CD14-positive monocyte (primary cell): ENCODE measurements at regions not wholly inside any gene's neighbourhood (a gene's known extent, or its start where the extent isn't known, plus 50 kb on each side); places are given as distances from the start of the nearest gene placed in this dataset.

Experiments
- DNase-seq, 3 donors: peaks; one replicate each; pipeline ENCODE4 v3.0.0-alpha.2; 2011 to 2022
- H2AFZ ChIP-seq: 2 replicates; pipeline ENCODE4 v1.6.0; 2012; ENCODE audit warnings: mild to moderate bottlenecking, low read depth, low read length, inconsistent platforms; ENCODE audit not compliant: insufficient read depth, poor library complexity, severe bottlenecking
- H3K27ac ChIP-seq, 2 donors: 1 replicate in 1 of 2; 2 replicates in 1 of 2; pipeline ENCODE4 v1.5.1; 2012 to 2013; ENCODE audit warnings: low read length in 2 of 2, control low read depth in 1 of 2, inconsistent platforms in 1 of 2, low read depth in 1 of 2, mild to moderate bottlenecking in 1 of 2
- H3K27me3 ChIP-seq, 2 donors: one replicate each; pipeline versions ENCODE4 v1.6.0 to v1.6.1; 2011 to 2013; ENCODE audit warnings: low read length in 2 of 2; ENCODE audit not compliant: control insufficient read depth in 2 of 2, insufficient read depth in 2 of 2
- H3K36me3 ChIP-seq, 2 donors: replicated peaks in 1 of 2; 1 replicate in 1 of 2; 2 replicates in 1 of 2; pipeline versions ENCODE4 v1.5.1 to v1.6.1; 2012 to 2013; ENCODE audit warnings: low read length in 2 of 2, control low read depth in 1 of 2, inconsistent platforms in 1 of 2, mild to moderate bottlenecking in 1 of 2; ENCODE audit not compliant: insufficient read depth in 2 of 2, control insufficient read depth in 1 of 2
- H3K4me1 ChIP-seq, 2 donors: 1 replicate in 1 of 2; 2 replicates in 1 of 2; pipeline versions ENCODE4 v1.5.1 to v1.6.1; 2012 to 2013; ENCODE audit warnings: low read length in 2 of 2, control low read depth in 1 of 2, inconsistent platforms in 1 of 2, mild to moderate bottlenecking in 1 of 2, moderate library complexity in 1 of 2; ENCODE audit not compliant: insufficient read depth in 2 of 2, control insufficient read depth in 1 of 2
- H3K4me2 ChIP-seq: replicated peaks from 2 replicates; pipeline ENCODE3; 2012; ENCODE audit warnings: low read length, moderate library complexity, mild to moderate bottlenecking; ENCODE audit not compliant: poor library complexity, severe bottlenecking; ENCODE audit errors: extremely low read depth
- H3K4me3 ChIP-seq, 3 experiments: fragments of 200-600 bp in 1 of 3; sonication (generic) in 1 of 3; replicated peaks in 1 of 3; 1 replicate in 2 of 3; 2 replicates in 1 of 3; pipeline ENCODE4 v1.5.1; 2011 to 2013; ENCODE audit warnings: low read length in 3 of 3, mild to moderate bottlenecking in 3 of 3, control low read depth in 2 of 3, low read depth in 2 of 3, inconsistent platforms in 1 of 3, moderate library complexity in 1 of 3
- H3K79me2 ChIP-seq: 2 replicates; pipeline ENCODE4 v1.6.0; 2012; ENCODE audit warnings: mild to moderate bottlenecking, control low read depth, inconsistent platforms, low read length, moderate library complexity; ENCODE audit not compliant: insufficient read depth
- H3K9ac ChIP-seq: 2 replicates; pipeline ENCODE4 v1.6.0; 2017; ENCODE audit warnings: low read length, mild to moderate bottlenecking; ENCODE audit not compliant: insufficient read depth, poor library complexity, severe bottlenecking
- H3K9me3 ChIP-seq, 2 donors: replicated peaks in 1 of 2; 1 replicate in 1 of 2; 2 replicates in 1 of 2; pipeline versions ENCODE4 v1.5.1 to v1.6.1; 2012 to 2013; ENCODE audit warnings: low read length in 2 of 2, control low read depth in 1 of 2; ENCODE audit not compliant: control insufficient read depth in 1 of 2, insufficient read depth in 1 of 2
- H4K20me1 ChIP-seq: 2 replicates; pipeline ENCODE4 v1.6.0; 2012; ENCODE audit warnings: mild to moderate bottlenecking, low read length, control low read depth, moderate library complexity; ENCODE audit not compliant: insufficient read depth
- H3K27ac Mint-ChIP-seq, 7 donors: one replicate each; pipeline ENCODE4 v1.8.0; 2020; ENCODE audit warnings: mild to moderate bottlenecking in 7 of 7, mixed read lengths in 7 of 7, moderate library complexity in 6 of 7, inconsistent platforms in 2 of 7
- H3K27me3 Mint-ChIP-seq, 3 donors: one replicate each; pipeline ENCODE4 v1.8.0; 2021 to 2022; ENCODE audit warnings: low read depth in 3 of 3, mild to moderate bottlenecking in 3 of 3, mixed read lengths in 3 of 3, moderate library complexity in 3 of 3, inconsistent platforms in 1 of 3
- H3K36me3 Mint-ChIP-seq, 2 donors: one replicate each; pipeline ENCODE4 v1.8.0; 2020; ENCODE audit warnings: mixed read lengths in 2 of 2, inconsistent platforms in 1 of 2, mild to moderate bottlenecking in 1 of 2
- H3K4me1 Mint-ChIP-seq: one replicate; pipeline ENCODE4 v1.8.0; 2020; ENCODE audit warnings: mild to moderate bottlenecking, mixed read lengths
- H3K4me3 Mint-ChIP-seq, 2 donors: one replicate each; pipeline ENCODE4 v1.8.0; 2020; ENCODE audit warnings: mild to moderate bottlenecking in 2 of 2, mixed read lengths in 2 of 2, moderate library complexity in 1 of 2
- H3K9me3 Mint-ChIP-seq, 7 donors: one replicate each; pipeline ENCODE4 v1.8.0; 2020 to 2022; ENCODE audit warnings: mixed read lengths in 7 of 7, mild to moderate bottlenecking in 6 of 7, moderate library complexity in 6 of 7, inconsistent platforms in 2 of 7
- WGBS: methylation state at CpG from one replicate; pipeline ENCODE4 v1.1.5; 2013; ENCODE audit warnings: missing lambda C conversion rate; ENCODE audit not compliant: insufficient coverage; 5-methylcytosine and 5-hydroxymethylcytosine counted together
- intact Hi-C, 2 donors: fragments of 100-400 bp; cut with micrococcal nuclease; formaldehyde crosslinking; loops; one replicate each; pipeline versions ENCODE4 v1.15.0 to v1.15.1; 2023
- TF ChIP-seq, protein P1 (sequence below): fragments of 200-600 bp; IDR thresholded peaks from one replicate; pipeline ENCODE4 v1.8.0; 2022; ENCODE audit warnings: antibody characterized with exemption, mild to moderate bottlenecking

DNA sequence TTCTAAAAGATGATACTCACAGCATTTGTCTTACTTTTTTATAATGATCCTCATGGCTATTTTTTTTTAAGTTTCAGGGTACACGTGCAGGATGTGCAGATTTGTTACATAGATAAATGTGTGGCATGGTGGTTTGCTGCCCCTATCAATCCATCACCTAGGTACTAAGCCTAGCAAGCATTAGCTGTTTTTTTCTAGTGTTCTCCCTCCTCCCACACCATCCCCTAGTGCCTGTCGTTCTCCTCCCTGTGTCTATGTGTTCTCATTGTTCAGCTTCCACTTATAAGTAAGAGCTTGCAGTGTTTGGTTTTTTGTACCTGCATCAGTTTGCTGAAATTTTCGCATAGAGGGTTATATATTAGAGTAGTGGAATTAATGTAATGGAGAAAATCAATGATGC lies 189.1 kb upstream of the CDH12 start:
- H3K36me3 Mint-ChIP-seq, result no peaks in the 10 kb centered on the region
- no peaks in the 10 kb centered on the region for H3K27me3 Mint-ChIP-seq
- intact Hi-C loops, result no loop called here

DNA sequence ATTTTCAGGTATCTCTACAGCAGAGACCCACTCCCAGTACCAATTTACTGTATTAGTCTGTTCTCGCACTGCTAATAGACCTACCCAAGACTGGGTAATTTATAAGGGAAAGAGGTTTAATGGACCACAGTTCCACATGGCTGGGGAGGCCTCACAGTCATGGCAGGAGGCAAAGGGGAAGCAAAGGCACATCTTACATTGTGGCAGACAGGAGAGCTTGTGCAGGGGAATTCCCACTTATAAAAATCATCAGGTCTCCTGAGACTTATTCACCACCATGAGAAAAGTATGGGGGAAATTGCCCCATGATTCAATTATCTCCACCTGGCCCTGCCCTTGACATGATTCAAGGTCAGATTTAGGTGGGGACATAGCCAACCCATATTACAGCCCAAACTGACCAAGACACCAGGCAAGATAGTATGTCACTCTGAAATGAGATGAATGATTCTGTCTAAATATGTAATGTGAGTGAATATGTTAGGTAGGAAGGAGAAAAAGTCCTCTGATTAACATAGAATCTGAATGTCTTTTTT lies 182.5 kb upstream of the CDH12 start:
- Histone ChIP-seq H3K27ac (no peak overlapping the region), H3K9ac (no peak overlapping the region), H4K20me1 (no peaks in the 10 kb centered on the region), H3K4me2 (no peak overlapping the region), H3K9me3 (peaks cover 0 to 4% of the 10 kb centered on the region in 2 donors), H3K79me2 (no peaks in the 10 kb centered on the region), H3K4me3 (no peak overlapping the region), H2AFZ (no peak overlapping the region), H3K27me3 (no peaks in the 10 kb centered on the region), H3K4me1 (no peaks in the 10 kb centered on the region), H3K36me3 (no peaks in the 10 kb centered on the region)
- DNase-seq, result no peak
- Mint-ChIP-seq H3K9me3 (peaks cover 0 to 3% (median 0%) of the 10 kb centered on the region in 7 donors), H3K36me3 (no peaks in the 10 kb centered on the region), H3K4me3 (no peak overlapping the region), H3K4me1 (no peaks in the 10 kb centered on the region), H3K27me3 (no peaks in the 10 kb centered on the region), H3K27ac (no peak overlapping the region)
- intact Hi-C loops, result no loop called here
- no CpG with 5 or more reads among the region's 1 CpG for WGBS
- TF ChIP-seq, protein P1, sequence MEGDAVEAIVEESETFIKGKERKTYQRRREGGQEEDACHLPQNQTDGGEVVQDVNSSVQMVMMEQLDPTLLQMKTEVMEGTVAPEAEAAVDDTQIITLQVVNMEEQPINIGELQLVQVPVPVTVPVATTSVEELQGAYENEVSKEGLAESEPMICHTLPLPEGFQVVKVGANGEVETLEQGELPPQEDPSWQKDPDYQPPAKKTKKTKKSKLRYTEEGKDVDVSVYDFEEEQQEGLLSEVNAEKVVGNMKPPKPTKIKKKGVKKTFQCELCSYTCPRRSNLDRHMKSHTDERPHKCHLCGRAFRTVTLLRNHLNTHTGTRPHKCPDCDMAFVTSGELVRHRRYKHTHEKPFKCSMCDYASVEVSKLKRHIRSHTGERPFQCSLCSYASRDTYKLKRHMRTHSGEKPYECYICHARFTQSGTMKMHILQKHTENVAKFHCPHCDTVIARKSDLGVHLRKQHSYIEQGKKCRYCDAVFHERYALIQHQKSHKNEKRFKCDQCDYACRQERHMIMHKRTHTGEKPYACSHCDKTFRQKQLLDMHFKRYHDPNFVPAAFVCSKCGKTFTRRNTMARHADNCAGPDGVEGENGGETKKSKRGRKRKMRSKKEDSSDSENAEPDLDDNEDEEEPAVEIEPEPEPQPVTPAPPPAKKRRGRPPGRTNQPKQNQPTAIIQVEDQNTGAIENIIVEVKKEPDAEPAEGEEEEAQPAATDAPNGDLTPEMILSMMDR, result no peak

More for the DNA sequence above, 189.1 kb upstream of the CDH12 start:
- H3K27ac ChIP-seq, result no peak overlapping the region
- no peak overlapping the region for H3K9ac ChIP-seq
- no peaks in the 10 kb centered on the region for H3K36me3 ChIP-seq
- H3K4me3 Mint-ChIP-seq, result no peak overlapping the region
- no peaks in the 10 kb centered on the region for H4K20me1 ChIP-seq
- H3K4me2 ChIP-seq, result no peak overlapping the region
- no peak overlapping the region for H3K27ac Mint-ChIP-seq
- H2AFZ ChIP-seq, result no peak overlapping the region
- H3K9me3 Mint-ChIP-seq, result peaks cover 0 to 2% (median 0%) of the 10 kb centered on the region in 7 donors
- H3K4me3 ChIP-seq, result no peak overlapping the region
- no peaks in the 10 kb centered on the region for H3K4me1 Mint-ChIP-seq
- DNase-seq, result no peak
- H3K9me3 ChIP-seq, result no peaks in the 10 kb centered on the region
- H3K27me3 ChIP-seq, result no peaks in the 10 kb centered on the region
- WGBS, result 50% methylated on average over 1 of the region's 3 CpGs
- TF ChIP-seq, protein P1, result no peak
- no peaks in the 10 kb centered on the region for H3K4me1 ChIP-seq
- H3K79me2 ChIP-seq, result no peaks in the 10 kb centered on the region
